SKM-1 treated with dmso at 0.1 percent for 144 hours (cell line): ENCODE measurements at regions not wholly inside any gene's neighbourhood (a gene's known extent, or its start where the extent isn't known, plus 50 kb on each side); places are given as distances from the start of the nearest gene placed in this dataset.
"Not testable (repeated sequence)": the region's sequence is repeated elsewhere in the genome, so short reads cannot be mapped to it uniquely, and the experiment has no call there.

ENCODE experiments used
- DNase-seq: peaks from one replicate; lab custom pipeline; 2025; ENCODE audit not compliant: unreplicated experiment; lab: John Stamatoyannopoulos, UW

DNA sequence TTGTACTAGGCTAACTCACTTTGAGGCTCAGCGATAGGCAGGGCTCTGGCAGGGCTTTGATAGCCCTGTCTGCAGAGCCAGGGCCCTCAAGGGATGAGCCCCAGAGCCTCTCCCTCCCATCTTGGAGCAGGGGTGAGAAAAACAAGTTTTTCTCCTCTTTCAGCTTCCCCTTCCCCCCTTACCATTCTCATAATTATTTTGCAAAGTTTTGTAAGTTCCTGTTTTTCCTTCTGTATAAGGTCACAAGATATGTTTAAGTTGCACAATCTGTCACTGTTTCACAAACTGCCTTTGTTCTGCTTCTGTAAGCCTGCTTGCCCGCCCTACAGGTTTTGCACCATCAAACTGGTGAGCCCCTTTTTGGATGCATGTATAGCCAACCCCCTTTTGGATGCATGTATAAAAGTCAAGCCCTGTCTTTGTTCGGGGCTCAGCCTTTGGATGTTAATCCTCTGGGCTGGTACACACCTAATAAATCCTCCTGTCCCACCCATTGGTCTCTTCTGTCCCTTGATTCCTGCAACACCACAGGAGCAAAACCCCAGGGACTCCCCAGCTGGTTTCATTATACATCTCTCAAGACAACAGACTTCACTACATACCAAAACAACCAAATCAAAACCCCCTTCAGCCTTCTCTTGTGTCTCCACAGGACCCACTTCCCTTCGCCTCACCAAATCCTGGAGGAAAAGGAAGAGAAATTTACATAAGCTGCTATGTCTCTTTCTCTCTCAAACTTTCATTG, 52.5 kb upstream of the RESF1 start:
- peak; percentile 87 for DNase-seq

GRCh38 chr12:31903025-31903424, 56.2 kb upstream of the RESF1 start:
- DNase-seq = no peak

DNA sequence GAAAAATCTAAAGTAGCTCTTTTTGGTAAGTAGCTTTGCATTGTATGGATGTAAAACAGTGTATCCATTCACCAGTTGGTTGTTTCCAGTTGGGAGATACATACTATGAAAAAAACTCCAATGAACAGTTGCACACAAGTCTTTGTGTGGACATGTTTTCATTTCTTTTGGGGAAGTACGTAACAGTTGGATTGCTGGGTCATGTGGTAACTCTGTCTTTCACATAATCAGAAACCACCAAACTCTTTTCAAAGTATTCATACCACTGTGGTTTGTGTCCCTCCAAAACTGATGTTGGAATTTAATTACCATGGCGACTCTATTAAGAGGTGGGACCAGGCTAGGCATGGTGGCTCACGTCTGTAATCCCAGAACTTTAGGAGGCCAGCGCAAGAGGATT, 58.9 kb upstream of the RESF1 start:
- DNase-seq = peak; percentile 45

DNA sequence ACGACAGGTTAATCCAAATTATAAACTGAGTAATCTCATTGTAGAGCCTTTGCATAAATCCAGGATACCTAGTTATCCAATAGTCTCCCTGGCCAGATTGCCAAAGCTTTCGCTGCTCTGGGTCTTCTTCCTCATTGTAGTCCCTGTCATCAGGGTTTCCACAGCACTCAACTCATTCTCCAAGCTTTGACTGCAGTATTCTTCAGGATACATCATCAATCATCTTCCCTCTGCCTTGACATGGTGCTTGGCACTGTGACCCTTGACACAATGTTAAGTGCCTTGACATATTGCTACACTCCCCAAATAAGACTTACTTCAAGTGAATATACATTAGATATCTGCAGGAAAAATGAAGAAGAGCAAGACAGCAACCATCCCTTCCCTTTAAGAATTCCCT, 60.1 kb upstream of the RESF1 start:
- DNase-seq = no peak

DNA sequence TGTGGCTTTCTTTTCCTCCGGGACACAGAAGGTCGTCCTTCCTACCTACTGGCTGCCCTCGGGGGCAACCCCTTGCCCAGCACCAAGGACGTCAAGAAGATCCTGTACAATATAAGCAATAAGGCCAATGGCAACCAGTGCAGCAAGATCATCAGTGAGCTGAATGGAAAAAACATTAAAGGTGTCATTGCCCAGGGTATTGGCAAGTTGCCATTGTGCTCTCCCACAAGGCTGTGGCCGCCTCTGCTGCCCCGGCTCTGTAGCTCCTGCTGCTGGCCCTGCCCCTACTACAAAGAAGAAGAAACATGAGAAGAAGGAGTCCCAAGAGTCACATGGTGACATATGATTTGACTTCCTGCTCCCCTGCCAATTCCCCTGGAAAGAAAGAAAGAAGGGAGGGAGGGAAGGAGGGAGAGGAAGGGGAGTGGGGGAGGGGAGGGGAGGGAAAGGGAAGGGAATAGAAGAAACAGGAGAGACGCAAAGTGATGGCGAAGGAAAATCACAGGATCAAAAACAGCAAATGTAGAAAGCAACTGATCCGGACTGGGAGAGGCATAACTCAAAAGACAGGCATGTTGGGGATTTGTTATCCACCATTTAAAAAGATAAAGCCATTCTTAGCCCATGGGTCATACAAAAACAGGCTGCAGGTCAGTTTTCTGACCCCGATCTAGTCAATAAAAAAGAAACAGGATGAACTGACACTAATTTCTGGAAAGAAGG, 61.3 kb upstream of the RESF1 start:
- no peak for DNase-seq

DNA sequence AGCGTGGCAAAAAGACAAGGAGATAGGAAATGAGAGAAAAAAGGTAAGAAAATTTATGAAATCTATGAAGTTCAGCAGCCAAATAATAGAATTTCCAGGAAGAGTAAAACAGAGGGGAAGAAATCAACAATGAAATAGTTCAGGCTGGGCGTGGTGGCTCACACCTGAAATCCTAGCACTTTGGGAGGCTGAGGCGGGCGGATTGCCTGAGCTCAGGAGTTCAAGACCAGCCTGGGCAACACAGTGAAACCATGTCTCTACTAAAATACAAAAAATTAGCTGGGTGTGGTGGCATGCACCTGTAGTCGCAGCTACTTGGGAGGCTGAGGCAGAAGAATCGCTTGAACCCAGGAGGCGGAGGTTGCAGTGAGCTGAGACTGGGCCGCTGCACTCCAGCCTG, 62.1 kb upstream of the RESF1 start:
- DNase-seq = not testable (repeated sequence)

DNA sequence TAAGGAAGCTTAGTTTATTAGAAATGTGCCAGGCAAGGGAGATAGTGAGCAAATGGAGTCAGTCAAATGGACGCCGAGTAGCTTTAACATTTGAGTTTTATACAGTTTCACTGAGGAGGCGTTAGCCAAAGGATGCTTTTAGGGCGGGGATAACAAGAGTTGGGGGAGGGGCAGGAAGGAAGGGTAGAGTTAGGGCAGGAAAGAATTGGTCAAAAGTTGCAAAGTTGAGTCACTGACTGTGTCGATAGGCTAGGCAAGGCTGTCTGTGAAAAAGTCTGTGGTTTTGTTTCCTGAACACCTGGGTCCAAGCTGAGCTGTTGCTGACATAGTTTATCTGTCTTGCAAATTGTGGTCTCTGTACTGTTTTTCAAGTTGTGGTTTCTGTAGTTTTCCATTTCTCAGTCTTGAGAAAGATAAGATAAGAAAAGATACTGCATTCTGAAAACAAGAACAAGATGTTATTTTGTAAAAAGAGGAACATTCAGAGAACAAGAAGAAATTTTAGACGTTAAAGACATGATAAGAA, 62.6 kb upstream of the RESF1 start:
- DNase-seq = peak; percentile 89

DNA sequence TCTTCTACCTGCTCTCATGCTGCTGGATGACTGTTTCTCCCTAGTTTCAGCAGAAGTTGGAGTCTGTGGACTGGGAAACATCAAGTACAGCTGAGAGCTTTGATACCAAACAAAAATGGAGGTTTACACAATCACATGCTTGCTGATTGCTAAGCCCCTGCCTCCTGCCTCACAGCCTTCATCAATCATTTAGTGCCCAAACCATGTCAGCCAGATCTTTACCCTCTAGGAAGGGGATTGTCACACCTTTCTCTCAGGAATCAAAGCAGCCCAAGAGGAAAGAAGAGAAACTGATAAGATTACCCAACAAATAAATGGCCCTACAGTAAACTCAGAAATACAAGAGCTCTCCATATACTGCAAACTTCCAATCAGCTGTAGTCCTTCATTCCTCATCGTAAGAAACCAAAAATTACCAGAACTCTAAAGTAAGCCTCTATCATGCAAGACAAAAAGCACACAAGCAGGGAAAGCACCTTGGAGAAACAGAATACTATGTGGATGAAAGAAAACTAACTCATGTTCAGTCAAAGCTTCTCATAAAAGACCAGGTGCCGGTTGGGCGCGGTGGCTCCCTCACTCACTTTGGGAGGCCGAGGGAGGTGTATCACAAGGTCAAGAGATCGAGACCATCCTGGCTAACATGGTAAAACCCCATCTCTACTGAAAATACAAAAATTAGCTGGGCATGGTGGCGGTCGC, 63.6 kb upstream of the RESF1 start:
- no peak for DNase-seq

DNA sequence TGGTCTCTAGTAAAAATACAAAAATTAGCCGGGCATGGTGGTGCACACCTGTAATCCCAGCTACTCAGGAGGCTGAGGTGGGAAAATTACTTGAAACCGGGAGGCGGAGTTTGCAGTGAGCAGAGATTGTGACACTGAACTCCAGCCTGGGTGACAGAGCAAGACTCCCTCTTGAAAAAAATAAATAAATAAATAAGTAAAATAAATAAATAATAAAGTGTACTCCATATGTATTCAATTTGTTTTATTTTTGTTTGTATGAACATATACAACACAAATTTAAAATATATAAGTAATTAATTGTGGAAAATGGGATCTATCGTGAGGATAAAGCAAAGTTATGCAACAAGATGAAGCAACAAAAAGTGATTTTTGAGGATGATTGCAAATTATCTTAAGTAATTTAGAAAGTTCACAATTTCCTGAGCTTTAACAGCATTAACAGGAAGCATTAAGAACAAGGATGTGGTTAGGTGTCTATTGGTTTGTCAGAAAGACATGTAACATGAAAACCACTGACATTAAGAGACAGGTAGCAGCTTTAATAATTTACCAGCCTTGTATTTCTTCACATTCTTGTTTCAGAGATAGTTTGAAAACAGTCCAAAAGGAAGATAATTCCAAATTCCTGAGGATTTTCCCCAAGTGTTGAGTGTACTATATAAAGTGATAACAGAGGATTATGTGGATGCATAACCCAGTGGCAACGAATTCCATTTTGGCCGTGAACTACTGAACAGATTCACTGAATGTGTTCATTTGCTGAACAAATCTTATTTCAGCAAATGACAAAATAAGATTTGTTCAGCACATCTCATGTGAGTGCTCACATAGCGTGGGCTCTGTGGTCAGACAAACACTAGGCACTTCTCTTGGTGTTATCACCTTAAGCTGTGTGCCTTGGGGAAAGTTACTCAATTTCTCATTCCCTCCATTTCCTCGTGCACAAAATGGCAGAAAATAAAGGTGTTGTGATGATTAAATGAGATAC, 68.6 kb upstream of the RESF1 start:
- DNase-seq = no peak

GRCh38 chr12:31887109-31887811, 72.0 kb upstream of the RESF1 start:
- no peak for DNase-seq

GRCh38 chr12:31882682-31883081, 76.5 kb upstream of the RESF1 start:
- not testable (repeated sequence) for DNase-seq

- no peak for DNase-seq
Observed at GRCh38 chr12:31880340-31880739, 78.9 kb upstream of the RESF1 start.

GRCh38 chr12:31877884-31878283, 81.3 kb upstream of the RESF1 start:
- no peak for DNase-seq

DNA sequence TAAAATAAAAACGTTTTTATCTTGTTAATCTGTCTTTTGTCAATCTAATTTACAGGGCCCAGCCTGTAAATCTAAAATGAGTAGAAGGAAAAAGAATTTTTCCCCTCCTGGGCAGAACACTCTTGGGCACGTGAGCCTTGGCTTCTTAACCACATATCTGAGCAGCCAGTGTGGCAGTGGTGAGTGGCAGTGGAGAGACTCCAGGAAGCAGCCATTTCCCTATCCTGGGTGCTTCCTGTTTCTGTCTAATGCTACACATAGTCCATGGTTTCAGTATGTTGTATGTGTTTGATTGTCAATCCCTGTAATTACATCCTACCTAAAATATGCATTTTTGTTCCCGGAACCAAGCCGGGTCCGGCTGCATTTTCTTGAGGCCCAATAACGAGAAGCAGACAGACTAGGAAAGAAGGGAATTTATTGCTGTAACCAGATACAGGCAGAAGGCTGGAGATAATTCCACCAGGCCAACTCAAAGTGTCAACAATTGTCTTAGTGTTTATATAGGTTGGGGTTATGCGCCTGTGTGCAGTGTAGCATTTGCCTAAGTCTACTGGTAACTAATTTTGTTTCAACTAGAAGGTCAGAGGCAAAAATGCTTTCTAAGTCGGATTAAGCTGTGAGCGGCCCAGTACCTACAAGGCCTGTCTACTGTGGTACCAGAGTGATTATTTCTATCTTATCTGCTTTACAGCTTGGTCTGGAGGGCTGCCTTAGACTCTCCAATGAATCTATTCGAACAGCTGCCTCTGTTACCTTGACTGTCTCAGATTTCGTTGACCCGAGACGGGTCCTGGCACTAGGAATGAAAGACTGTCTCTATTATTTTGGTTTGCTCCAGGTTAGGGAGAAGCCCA, 82.4 kb upstream of the RESF1 start:
- no peak for DNase-seq

DNA sequence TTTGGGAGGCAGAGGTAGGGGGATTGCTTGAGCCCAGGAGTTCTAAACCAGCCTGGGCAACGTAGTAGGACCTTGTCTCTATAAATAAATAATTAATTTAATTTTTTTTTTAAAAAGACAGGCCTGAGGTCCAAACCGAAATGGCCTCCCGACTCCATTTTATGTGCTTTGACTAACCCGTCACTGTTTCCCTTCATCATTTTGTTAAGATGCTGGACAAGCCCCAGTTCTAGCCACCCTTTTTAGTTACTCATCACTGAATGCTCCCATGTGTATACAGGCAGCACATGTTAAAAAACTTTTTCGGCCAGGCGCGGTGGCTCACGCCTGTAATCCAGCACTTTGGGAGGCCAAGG, 83.6 kb upstream of the RESF1 start:
- DNase-seq = no peak

DNA sequence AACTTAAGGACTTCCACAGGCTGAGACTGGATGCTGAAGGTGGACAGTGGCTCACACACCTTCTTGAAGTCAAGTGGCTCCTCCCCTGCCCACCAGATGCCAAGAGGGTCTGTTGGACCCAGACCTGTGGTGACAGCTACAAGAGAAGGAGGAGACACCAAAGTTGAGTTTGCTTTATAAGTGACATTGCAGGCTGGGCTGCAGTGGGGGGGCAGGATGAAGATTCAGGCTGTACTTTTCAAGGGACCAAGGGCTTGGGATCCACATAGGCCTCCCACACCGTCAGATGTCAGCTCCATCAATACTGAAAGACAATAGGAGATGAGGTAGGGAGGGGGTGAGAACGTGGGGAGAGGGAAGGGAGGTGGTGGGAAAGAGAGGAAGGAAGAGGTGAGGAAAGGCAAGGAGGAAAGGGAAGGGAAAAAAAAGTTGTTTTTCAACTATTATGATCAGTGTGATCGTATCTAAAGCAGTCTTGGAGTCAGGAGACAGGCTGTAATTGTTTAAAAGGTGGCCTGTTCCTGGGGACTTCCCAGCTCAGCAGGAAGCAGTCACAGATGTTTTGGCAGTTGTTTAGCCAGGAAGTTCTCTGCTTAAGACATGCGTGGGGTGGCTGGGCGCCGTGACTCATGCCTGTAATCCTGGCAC, 84.1 kb upstream of the RESF1 start:
- DNase-seq = no peak

GRCh38 chr12:31872831-31873604, 86.2 kb upstream of the RESF1 start:
- no peak for DNase-seq

DNA sequence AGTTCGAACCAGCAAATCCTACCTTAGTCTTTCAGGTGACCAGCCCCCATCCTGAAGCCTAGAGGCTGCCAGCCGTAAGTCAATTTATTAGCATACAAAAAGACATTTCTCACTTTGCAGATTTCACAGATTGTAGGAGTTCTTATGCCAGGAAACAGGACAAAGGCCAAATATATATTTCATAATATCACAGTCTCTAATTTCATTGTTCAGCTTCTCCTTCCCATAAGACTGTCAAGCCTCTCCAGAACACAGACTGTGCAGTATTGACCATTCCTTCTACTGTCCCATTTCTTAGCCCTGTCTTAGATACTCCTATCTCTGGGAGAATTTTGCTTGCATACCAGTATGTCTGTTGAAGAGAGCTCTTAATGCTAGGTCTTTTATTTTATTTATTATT, 89.2 kb upstream of the RESF1 start:
- no peak for DNase-seq
